ENCODE measurements at regions not wholly inside any gene's neighbourhood (a gene's known extent, or its start where the extent isn't known, plus 50 kb on each side); places are given as distances from the start of the nearest gene placed in this dataset.

GRCh38 chrX:67328476-67328875 lies 215.3 kb upstream of the AR start:
- TF ChIP-seq CTCF (IDR thresholded peaks at IDR 0.05; ENCODE audit: borderline replicate concordance, control extremely low read depth, extremely low read depth, insufficient read depth, missing control alignments), result no peak
- in situ Hi-C loops (cut with MboI; ENCODE audit: low sequenced_read_pairs, unreplicated experiment), result no loop called here
- no peak for DNase-seq (ENCODE audit: low spot score)

GRCh38 chrX:67334323-67334722 lies 209.5 kb upstream of the AR start:
- no peak for DNase-seq (ENCODE audit: low spot score)
- TF ChIP-seq CTCF (IDR thresholded peaks at IDR 0.05; ENCODE audit: borderline replicate concordance, control extremely low read depth, extremely low read depth, insufficient read depth, missing control alignments), result no peak
- in situ Hi-C loops (cut with MboI; ENCODE audit: low sequenced_read_pairs, unreplicated experiment), result no loop called here

GRCh38 chrX:67338262-67338661 lies 205.6 kb upstream of the AR start:
- no peak for TF ChIP-seq CTCF (IDR thresholded peaks at IDR 0.05; ENCODE audit: borderline replicate concordance, control extremely low read depth, extremely low read depth, insufficient read depth, missing control alignments)
- no peak for DNase-seq (ENCODE audit: low spot score)
- in situ Hi-C loops (cut with MboI; ENCODE audit: low sequenced_read_pairs, unreplicated experiment), result no loop called here

- TF ChIP-seq CTCF (IDR thresholded peaks at IDR 0.05; ENCODE audit: borderline replicate concordance, control extremely low read depth, extremely low read depth, insufficient read depth, missing control alignments), result no peak
- no peak for DNase-seq (ENCODE audit: low spot score)
- in situ Hi-C loops (cut with MboI; ENCODE audit: low sequenced_read_pairs, unreplicated experiment), result no loop called here
These were observed 201.7 kb upstream of the AR start for GRCh38 chrX:67342138-67342537.

GRCh38 chrX:67346225-67346624 lies 197.6 kb upstream of the AR start:
- DNase-seq (ENCODE audit: low spot score), result no peak
- in situ Hi-C loops (cut with MboI; ENCODE audit: low sequenced_read_pairs, unreplicated experiment), result no loop called here
- TF ChIP-seq CTCF (IDR thresholded peaks at IDR 0.05; ENCODE audit: borderline replicate concordance, control extremely low read depth, extremely low read depth, insufficient read depth, missing control alignments), result no peak

GRCh38 chrX:67346667-67347066 lies 197.2 kb upstream of the AR start:
- no peak for TF ChIP-seq CTCF (IDR thresholded peaks at IDR 0.05; ENCODE audit: borderline replicate concordance, control extremely low read depth, extremely low read depth, insufficient read depth, missing control alignments)
- DNase-seq (ENCODE audit: low spot score), result no peak
- in situ Hi-C loops (cut with MboI; ENCODE audit: low sequenced_read_pairs, unreplicated experiment), result no loop called here

- no peak for DNase-seq (ENCODE audit: low spot score)
- in situ Hi-C loops (cut with MboI; ENCODE audit: low sequenced_read_pairs, unreplicated experiment), result no loop called here
- no peak for TF ChIP-seq CTCF (IDR thresholded peaks at IDR 0.05; ENCODE audit: borderline replicate concordance, control extremely low read depth, extremely low read depth, insufficient read depth, missing control alignments)
These were observed 196.7 kb upstream of the AR start for GRCh38 chrX:67347145-67347544.
